ENCODE measurements at regions not wholly inside any gene's neighbourhood (a gene's known extent, or its start where the extent isn't known, plus 50 kb on each side); places are given as distances from the start of the nearest gene placed in this dataset.
"Not testable (repeated sequence)": the region's sequence is repeated elsewhere in the genome, so short reads cannot be mapped to it uniquely, and the experiment has no call there.

DNA sequence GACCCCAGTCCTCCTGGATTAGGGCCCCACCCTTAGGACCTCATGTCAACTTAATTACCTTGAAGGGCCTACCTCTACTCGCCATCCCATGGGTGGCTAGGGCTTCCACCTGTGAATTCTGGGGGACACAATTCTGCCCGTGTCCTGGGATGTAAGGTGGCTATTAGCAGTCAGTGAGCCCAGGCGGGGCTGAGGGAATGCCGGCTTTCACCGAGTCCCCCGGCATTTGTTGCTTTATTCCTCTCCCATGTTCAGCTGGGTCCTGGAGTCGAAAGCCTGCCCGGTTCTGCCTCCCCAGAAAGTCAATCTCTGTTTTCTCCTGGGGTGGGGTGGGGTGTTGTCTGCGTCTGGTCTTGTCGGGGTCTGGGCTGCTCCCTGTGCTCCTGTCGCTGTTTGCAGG lies 125.6 kb downstream of the GLRX3 start:
- no peak for DNase-seq (ENCODE audit: low spot score)

DNA sequence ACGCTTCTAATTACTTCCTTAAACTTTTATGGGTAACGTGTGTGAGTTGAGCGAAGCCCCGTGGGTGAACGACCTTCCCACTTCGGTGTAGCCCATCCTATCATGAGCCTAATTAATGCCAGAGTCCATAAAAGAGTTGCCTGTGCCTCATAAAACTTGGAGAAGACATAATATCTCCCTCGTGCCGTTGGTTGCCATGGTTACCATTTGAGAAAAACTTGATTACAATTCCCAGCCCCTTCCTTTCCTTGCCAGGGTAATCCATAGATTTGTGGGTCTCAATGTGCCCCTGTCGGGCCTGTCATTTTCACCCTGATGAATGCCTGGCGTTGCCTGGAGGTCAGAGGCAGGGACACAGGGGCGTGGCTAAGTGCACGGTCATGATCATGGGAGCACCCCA lies 127.1 kb downstream of the GLRX3 start:
- no peak for DNase-seq (ENCODE audit: low spot score)

DNA sequence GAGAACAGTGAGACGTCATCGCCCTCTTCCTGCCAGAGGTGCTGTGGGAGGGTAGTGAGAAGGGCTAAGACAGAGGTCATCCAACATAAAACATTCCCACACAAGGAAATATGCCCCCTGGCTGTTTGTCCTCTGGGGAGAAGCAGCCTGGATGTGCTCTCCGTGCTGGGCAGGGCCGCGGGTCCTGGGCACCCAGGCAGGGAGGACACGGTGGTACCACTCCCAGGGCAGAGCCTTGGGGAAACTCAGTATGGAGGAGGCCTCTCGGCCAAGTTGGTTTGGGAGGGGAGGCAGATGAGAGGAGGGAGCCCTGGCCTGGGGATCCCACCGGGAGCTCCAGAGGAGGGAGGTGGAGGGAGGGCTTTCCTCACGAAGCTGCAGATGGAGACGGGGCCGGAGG lies 129.4 kb downstream of the GLRX3 start:
- no peak for DNase-seq (ENCODE audit: low spot score)

DNA sequence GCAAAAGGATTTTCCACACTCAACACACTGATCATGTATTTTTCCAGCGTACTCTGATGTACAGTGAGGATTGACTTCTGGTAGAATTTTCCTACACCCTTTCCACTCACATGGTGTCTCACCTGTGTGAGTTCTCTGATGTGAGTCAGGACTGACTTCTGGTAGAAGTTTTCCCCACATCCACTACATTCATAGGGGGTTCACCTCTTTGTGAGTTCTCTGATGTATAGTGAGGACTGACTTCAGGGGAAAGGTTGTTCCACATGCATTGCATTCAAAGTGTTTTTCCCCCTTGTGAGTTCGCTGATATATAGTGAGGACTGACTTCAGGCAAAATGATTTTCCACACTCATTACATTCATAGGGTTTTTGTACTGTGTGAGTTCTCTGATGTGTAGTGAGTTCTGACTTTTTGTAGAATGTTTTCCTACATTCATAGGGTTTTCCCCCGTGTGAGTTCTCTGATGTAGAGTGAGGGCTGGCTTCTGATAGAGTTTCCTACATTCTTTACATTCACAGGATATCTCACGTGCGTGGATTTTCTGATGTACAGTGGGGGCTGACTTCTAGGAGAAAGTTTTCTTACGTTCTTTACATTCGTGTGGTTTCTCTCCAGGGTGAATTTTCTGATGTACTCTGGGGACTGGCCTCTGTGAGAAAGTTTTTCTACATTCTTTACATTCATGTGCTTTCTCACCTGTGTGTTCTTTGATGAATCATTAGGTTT lies 146.5 kb downstream of the GLRX3 start:
- DNase-seq (ENCODE audit: low spot score): no peak

DNA sequence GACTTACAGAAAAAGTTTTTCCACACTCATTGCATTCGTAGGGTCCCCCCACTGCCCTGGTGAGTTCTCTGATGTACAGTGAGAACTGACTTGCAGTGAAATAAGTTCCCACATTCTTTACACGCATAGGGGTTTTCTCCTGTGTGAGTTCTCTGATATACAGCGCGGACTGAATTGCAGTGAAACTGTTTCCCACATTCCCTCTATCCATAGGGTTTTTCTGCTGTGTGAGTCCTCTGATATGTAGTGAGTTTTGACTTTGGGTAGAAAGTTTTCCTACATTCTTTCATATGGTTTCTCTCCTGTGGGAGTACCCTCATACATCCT lies 147.0 kb downstream of the GLRX3 start:
- DNase-seq (ENCODE audit: low spot score): no peak

DNA sequence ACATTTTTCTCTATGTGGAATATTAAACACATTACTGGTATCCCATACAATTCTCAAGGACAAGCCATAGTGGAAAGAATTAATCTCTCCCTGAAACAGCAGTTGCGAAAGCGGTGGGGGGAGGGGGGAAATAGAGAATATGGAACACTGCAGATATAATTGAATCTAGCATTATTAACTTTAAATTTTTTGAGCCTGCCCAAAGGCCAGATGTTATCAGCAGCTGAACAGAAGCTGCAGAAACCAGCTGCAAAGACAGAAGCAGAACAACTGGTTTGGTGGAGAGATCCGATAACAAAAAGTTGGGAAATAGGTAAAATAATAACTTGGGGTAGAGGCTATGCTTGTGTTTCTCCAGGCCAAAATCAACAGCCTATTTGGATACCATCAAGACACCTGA lies 159.6 kb downstream of the GLRX3 start:
- DNase-seq (ENCODE audit: low spot score): not testable (repeated sequence)

DNA sequence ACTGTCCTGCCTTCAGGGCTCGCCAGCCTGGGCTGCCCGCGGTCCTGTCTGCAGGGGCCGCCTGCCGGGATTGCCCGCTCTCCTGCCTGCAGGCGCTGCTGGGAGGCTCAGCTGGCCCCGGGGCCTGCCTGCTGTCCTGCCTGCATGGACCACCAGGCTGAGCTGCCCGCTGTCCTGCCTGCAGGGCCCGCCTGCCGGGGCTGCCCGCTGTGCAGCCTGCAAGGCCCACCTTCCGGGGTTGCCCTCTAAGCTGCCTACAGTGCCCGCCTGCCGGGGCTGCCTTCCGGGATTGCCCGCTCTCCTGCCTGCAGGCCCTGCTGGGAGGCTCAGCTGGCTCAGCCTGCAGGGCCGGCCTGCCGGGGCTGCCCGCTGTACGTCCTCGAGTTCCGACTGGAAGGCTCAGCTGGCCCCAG lies 164.4 kb downstream of the GLRX3 start:
- DNase-seq (ENCODE audit: low spot score): no peak

DNA sequence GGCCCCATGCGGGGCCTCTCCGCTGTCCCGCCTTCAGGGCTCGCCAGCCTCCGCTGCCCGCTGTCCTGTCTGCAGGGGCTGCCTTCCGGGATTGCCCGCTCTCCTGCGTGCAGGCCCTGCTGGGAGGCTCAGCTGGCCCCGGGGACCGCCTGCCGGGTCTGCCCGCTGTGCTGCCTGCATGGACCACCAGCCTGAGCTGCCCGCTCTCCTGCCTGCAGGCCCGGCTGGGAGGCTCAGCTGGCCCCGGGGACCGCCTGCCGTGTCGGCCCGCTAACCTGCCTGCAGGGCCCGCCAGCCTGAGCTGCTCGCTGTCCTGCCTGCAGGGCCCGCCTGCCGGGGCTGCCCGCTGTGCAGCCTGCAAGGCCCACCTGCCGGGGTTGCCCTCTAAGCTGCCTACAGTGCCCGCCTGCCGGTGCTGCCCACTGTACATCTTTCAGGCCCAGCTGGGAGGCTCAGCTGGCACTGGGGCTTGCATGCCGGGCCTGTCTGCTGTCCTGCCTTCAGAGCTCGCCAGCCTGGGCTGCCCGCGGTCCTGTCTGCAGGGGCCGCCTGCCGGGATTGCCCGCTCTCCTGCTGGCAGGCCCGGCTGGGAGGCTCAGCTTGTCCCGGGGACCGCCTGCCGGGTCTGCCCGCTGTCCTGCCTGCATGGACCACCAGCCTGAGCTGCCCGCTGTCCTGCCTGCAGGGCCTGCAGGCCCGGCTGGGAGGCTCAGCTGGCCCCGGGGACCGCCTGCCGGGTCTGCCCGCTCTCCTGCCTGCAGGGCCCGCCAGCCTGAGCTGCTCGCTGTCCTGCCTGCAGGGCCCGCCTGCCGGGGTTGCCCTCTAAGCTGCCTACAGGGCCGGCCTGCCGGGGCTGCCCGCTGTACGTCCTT lies 165.1 kb downstream of the GLRX3 start:
- peak; percentile 76 for DNase-seq (ENCODE audit: low spot score)

DNA sequence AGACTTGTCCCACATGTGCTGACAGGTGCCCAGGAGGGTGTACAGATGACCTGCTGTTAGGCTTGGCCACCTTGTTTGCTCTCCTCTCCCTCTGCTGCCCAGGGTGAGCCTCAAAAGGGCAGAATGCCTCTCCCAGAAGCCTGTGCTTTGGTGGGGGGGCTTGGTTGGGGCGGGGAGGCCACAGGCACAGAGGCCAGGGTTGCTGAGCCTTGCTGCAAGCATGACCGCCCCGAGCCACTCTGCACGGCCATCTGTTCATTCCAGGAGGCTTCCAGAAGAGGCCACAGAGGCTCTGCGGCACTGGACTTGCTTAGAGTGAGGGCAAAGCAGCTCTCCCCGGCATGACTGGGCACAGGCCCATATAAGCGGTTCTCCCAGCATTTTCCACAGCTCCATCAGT lies 190.8 kb downstream of the GLRX3 start:
- no peak for DNase-seq (ENCODE audit: low spot score)

DNA sequence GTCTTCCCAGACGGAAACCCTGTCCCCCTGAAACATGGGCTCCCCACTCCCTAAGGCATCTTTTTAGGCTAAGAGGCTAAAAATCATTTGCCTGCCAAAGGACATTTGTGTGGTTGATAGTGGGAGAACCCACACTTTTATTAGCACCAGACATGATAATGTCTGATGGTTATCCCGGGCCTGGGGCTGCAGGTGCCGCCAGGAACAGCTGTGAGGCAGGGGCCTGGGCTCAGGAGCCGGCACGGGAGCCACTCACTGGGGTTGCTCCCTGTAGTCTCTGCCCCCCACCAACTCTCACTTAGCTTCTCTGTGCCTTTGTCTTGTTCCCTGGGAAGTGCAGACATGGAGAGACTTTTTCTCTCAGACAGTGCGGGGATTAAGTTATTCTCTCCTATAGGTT lies 193.6 kb downstream of the GLRX3 start:
- no peak for DNase-seq (ENCODE audit: low spot score)

DNA sequence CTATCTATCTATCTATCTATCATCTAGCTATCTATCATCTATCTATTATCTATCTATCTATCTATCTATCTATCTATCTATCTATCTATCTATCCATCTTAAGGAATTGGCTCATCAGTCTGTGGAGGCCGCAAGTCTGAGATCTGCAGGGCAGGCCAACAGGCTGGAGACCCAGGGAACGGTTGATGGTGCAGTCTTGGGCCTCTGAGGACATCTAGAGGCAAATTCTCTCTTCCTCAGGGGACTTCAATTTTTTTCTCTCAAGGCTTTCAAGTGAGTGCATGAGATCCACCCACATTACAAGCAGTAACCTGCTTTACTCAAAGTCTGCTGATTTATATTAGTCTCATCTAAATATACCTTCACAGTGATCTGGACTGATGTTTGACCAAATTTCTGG lies 197.0 kb downstream of the GLRX3 start:
- DNase-seq (ENCODE audit: low spot score): peak; percentile 14

DNA sequence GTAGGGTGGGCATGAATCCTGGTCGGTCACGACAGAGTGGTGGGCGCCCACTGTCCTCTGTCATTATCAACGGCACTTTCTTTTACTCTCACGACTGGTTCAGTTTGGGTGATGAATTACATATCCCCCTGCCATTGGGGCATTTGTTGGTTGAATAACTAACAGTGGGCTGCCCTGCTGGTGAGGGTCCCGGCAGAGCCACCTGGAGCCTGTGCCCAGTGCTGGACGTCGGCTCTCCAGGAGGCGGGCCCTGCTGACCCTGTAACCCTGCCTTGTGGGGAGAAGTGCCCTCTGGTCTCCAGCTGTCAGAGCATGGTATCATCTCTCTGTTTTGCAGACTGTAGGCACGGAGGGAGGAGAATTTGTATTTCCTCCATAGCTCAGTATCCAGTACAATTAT lies 199.1 kb downstream of the GLRX3 start:
- no peak for DNase-seq (ENCODE audit: low spot score)

DNA sequence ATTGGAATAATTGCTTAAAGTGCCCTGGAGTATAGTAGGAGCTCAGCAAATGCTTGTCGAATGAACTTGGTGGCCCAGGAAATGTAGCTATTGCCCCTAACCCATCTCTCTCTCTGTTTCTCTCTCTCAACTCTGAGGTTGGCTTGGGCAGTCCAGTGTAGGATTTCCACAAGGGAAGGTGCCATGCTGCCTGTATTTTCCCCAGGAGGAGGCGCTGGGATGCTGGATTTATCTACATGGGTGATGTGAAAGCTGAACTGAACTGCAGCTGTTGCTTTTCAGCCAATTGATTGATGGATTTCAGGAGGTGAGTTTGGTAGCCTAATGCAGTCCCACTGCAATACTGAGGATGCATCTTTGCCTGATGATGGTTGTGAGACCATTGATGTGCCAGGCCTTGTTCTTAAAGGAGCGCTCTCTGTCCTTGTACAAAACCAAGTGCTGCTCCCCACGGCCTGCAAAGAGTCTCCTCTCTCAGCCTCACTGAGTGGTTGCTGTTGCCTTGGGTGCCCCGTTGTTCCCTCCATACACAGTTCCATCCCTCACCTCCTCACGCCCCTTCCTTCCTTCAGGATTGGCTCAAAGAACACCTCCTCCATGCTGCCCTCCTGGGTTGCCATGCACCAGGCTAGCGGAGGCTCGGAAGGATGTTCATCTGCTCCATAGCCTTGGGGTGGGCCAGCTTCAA lies 200.6 kb downstream of the GLRX3 start:
- no peak for DNase-seq (ENCODE audit: low spot score)

DNA sequence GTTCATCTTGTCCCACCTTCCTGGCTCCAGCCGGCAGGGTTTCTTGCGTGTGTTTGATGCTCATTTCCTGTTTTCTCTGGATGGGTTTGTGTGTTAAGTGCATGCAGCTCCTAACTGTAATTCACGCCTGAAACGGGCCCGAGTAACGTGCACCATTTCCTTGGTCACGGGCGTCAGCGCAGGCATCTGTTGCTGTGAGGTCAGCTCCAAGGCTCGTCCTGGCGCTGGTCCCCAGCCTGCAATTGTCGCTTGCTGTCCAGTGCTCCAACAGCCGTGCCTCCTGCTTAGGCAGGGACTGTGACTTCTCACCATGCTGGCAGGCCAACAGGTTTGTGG lies 201.1 kb downstream of the GLRX3 start:
- no peak for DNase-seq (ENCODE audit: low spot score)

DNA sequence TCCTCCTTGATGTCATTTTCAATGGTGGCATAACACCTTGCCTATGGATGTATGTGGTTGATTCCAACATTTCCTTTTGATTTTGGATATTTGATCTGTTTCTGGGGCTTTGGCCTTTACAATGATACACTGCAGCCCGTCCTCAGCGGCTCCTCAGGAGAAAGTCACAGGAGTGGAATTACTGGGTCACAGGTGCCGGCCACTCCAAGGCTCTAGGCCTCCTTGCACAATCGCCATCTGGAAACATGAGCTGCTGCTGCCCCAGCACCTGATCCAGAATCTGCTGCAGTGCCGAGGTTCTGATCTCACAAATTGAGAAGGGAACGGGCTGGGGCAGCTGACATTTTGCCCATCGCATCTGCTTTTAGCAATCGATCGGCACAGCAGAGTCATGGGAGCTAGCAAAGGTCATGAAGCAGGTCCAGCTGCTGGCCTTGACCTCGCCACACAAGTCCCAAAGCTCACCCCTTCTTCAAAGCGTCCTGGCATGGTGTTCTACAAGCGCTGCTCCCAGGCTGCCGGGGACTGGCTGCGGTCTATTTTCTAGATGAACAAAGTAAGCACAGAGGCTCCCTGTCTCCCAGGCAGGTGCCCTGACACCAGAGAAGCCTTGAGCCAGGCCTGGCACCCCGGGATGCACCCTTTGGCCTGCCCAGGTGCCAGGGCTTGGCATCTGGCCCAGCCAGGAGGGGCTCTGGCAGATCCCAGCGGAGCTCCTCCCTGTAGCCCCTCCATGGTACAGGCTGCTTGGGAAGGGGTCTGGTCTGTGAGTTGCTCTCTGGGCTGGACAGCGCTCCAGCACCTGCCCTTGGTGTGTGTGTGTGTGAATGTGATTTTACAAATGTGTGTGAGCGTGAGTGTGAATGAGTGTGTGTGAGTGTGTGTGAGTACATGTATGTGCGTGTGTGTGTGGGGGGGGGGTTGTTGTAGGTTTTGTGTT lies 201.8 kb downstream of the GLRX3 start:
- no peak for DNase-seq (ENCODE audit: low spot score)

DNA sequence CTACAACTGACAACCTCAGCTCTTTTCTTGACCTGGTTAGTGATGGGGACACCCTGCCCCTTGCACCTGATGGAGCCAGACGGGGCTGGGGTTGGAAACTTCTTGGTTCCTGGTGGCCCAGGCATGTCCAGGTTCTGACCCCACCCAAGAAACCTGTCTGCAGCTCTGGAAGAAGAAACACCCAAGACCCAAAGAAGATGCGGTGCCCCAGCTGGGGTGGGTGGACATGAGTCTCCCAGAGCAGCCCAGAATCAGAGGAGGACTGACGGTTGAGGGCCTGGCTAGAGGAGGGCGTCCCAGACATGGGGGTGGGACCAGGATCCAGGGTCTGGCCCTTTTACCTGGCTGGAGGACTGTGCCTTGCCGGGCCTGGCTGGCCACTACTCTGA lies 202.4 kb downstream of the GLRX3 start:
- no peak for DNase-seq (ENCODE audit: low spot score)

DNA sequence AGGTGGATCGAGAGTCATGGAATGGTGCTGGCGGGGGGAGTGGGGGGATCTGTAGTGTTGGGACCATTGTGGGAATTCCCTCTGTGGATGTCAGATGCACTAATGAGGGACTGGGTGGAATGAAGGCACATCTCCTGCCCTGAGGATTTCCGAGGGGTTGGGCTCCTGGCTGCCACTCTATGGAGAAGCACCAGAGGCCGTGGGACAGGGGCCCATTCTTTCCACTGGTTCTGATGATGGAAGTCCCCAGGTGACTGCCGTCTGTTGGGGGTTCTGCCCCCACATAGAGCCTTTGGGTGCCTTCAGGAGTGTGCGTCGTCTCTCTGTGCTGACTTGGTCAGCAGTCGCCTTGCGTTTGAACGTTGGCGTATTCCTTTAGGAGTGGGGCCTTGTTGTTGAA lies 202.9 kb downstream of the GLRX3 start:
- no peak for DNase-seq (ENCODE audit: low spot score)

DNA sequence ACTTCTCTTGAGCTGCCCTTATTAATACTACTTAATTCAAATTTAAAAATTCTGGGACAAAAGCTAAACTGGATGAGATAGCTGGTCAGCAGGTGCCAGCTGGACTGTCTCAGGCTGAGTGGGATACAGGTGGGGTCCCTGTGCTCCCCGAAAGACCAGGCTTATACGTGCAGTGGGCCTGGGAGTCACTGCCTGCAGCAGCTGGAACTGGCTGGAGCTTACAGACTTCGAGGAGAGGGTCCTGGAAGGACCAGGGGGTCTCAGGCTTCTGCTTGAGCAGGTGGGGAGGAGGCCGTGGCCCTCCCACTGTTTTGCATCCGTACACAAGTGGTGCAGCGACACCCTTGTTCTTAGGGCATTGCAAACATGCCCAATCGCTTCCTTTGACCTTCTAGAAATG lies 203.7 kb downstream of the GLRX3 start:
- DNase-seq (ENCODE audit: low spot score): no peak

DNA sequence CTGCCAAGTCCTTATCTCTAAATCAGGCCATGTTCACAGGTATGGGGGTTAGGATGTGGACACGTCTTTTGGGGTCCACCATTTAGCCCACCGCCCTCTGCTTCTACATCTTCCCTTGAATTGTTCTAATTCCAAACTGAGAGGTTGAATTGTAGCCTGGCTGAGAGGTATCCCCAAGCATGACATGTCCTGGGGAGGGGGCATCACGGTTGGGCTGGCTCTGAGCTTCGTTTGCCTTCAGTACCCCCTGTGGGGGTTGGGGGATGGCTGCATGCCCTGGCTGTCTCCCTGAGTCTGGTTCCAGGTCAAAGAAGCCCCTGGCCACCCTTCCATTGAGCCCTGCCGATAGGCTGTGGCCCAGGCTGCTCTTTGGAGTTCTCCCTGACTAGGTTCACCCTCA lies 204.6 kb downstream of the GLRX3 start:
- no peak for DNase-seq (ENCODE audit: low spot score)

DNA sequence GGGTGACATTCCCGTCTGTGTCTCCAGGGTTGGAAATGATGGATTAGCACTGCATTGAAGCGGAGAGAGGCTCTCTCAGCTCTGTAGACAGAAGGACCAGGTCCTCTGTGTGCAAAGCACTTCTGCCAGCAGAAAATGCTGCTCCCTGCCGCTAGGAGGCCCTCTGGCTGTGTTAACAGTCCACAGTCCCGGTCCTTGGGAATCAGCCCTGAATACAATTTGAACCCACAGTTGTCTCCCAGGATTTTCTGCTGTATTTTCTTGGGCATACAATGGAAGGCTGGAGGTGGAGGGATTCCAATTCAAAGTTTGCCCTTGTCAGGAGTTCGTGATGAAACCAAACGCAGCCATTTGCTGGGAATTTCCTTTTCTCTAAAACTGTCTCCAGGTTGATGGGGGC lies 205.2 kb downstream of the GLRX3 start:
- DNase-seq (ENCODE audit: low spot score): peak; percentile 5

DNA sequence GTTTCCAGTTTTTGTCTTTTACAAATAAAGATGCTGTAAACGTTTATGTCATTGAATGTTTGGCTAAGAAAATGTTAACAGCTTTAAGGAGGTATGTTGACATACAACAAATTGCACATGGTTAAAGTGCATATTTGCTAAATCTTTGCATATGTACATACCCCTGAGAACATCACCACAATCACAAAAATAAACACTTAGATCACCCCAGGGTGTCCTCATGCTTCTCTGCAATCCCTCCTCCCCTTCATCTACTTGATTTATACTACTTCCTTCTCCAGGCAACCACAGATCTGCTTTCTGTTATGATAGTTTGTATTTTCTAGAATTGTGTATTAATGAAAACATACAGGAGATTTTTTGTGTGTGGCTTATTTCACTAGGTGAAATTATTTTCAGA lies 209.5 kb downstream of the GLRX3 start:
- DNase-seq (ENCODE audit: low spot score): no peak

DNA sequence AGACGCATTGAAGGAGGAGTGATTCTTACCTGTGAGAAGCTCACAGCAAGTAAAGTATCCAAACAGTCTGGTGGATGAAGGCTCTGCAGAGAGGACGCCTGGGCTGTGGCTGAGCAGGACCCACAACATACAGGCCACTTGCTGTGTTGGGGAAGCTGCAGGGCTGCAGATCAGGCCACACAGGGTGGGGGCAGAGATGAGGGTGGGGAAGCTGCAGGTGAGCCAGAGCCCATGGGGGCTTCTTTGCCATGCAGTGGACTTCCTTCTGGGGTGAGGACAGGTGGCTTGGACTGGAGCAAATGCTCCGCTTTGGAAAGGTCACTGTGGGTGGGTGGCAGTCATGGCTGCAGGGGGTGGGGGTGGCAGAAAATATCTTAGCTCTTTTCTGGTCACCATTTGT lies 214.8 kb downstream of the GLRX3 start:
- no peak for DNase-seq (ENCODE audit: low spot score)

Data from umbilical cord (tissue), 1 donor.